Effector memory CD4-positive, alpha-beta T cell (primary cell): ENCODE measurements at regions not wholly inside any gene's neighbourhood (a gene's known extent, or its start where the extent isn't known, plus 50 kb on each side); places are given as distances from the start of the nearest gene placed in this dataset.
"Not testable (repeated sequence)": the region's sequence is repeated elsewhere in the genome, so short reads cannot be mapped to it uniquely, and the experiment has no call there.

Source experiments
- DNase-seq, 3 donors: peaks; one replicate each; pipeline ENCODE4 v3.0.0-alpha.2; 2020
- H3K27ac ChIP-seq: 2 replicates; pipeline ENCODE4 v1.7.0; 2013; ENCODE audit warnings: mild to moderate bottlenecking, low read length, moderate library complexity; ENCODE audit not compliant: insufficient read depth, poor library complexity, severe bottlenecking
- H3K27me3 ChIP-seq: replicated peaks from 2 replicates; pipeline ENCODE4 v1.7.0; 2013; ENCODE audit warnings: mild to moderate bottlenecking, low read length; ENCODE audit not compliant: insufficient read depth, control insufficient read depth, poor library complexity, severe bottlenecking
- H3K36me3 ChIP-seq: 2 replicates; pipeline ENCODE4 v1.7.0; 2013; ENCODE audit warnings: mild to moderate bottlenecking, low read length, moderate library complexity; ENCODE audit not compliant: control insufficient read depth, insufficient read depth
- H3K4me1 ChIP-seq: 2 replicates; pipeline ENCODE4 v1.7.0; 2013; ENCODE audit warnings: low read length, mild to moderate bottlenecking; ENCODE audit not compliant: control insufficient read depth, insufficient read depth, poor library complexity, severe bottlenecking
- H3K4me3 ChIP-seq: 2 replicates; pipeline ENCODE4 v1.7.0; 2013; ENCODE audit warnings: low read length, low read depth, mild to moderate bottlenecking; ENCODE audit not compliant: insufficient read depth, poor library complexity, severe bottlenecking
- H3K9me3 ChIP-seq: 2 replicates; pipeline ENCODE4 v1.7.0; 2013; ENCODE audit warnings: mild to moderate bottlenecking, low read length, moderate library complexity; ENCODE audit not compliant: control insufficient read depth

DNA sequence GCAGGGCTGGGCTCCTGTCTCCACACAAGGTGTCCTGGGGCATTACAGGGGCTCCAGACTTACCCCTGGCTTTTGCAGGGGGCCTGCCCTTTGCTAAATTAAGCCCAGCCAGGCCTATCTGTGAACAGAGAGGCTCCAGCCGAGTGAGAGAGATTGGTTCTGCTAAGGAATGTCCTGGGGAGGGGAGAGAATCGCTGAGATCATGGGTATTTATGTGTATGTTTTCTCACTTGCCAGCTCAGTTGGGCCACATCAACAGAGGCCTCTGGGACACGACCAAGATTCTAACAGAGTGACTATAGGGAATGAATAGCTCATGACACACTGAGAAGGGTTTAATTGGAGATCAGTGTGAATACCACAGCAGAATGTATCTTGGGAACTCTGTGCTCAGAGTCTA is 109.8 kb upstream of the NBPF8 start:
- not testable (repeated sequence) for H3K27ac ChIP-seq, DNase-seq, H3K27me3 ChIP-seq, H3K36me3 ChIP-seq, H3K9me3 ChIP-seq, H3K4me1 ChIP-seq, H3K4me3 ChIP-seq

DNA sequence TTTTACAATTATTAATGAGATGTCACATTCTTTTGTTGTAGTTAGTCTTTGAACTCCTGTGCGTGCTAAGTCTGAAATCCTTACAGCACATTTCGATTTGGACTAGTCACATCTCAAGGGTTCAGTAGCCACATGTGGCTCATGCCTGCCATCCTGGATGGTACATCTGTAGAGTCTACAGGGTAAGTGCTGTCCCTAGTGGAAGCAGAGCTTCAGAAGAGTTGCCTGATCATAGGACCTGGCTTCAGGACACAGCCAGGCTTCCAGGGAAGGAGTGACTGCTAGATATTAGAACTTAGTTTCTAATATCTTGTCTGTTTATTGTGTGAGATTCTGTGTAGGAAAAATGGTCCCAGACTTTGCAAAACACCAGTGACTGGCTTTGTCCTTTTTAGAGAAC is 110.5 kb upstream of the NBPF8 start:
- H3K27ac ChIP-seq, DNase-seq, H3K4me1 ChIP-seq, H3K36me3 ChIP-seq, H3K27me3 ChIP-seq, H3K9me3 ChIP-seq, H3K4me3 ChIP-seq: not testable (repeated sequence)

- not testable (repeated sequence) for H3K9me3 ChIP-seq, DNase-seq, H3K4me3 ChIP-seq, H3K36me3 ChIP-seq, H3K27ac ChIP-seq, H3K4me1 ChIP-seq, H3K27me3 ChIP-seq
Observed at GRCh38 chr1:120299433-120300057, 115.3 kb upstream of the NBPF8 start.

DNA sequence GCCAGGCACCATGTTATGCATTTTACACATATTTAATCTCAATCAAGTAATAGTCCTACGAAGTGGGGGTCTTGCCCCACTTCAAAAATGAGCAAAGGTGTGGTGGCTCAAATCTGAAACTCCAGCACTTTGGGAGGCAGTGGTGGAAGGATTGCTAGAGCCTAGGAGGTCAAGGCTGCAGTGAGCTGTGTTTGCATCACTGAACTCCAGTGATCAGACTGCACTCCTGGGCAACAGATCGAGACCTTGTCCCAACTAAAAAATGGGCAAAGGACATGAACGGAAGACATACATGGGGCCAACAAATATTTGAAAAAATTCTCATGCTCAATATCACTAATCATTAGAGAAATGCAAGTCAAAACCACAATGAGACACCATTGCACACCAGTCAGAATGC is 116.3 kb upstream of the NBPF8 start:
- not testable (repeated sequence) for H3K4me3 ChIP-seq, H3K9me3 ChIP-seq, H3K4me1 ChIP-seq, H3K36me3 ChIP-seq, H3K27me3 ChIP-seq, H3K27ac ChIP-seq, DNase-seq

DNA sequence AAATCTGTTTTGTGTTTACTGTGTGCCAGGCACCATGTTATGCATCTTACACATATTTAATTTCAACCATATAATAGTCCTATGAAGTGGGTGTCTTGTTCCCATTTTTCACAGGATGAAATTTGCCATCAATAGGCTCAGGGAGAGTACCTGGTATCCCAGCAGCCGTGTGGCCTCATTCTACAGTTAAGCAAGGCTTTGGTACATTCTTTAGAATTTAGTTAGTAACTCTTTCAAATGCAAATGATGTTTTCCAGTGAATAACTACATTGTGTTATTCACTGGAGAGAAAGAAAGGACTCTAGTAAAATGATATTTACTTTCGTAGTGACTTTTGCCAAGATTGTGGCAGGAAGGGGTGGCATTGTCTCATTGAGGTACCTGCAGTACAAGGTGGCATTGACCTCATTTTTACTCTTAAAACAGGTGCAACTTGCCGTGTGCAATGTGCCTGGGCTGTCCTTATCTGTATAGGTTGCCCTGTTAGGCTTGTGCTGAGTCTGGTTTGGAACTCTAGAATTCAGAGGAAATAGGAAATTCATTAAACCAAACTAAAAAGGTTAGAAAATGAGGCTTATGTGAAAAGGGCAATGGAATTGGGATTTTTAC is 117.4 kb upstream of the NBPF8 start:
- not testable (repeated sequence) for H3K4me3 ChIP-seq, H3K4me1 ChIP-seq, H3K36me3 ChIP-seq, DNase-seq, H3K27me3 ChIP-seq, H3K27ac ChIP-seq, H3K9me3 ChIP-seq

GRCh38 chr1:120290105-120290504 is 113.8 kb upstream of the SEC22B start:
- H3K27ac ChIP-seq, H3K9me3 ChIP-seq, H3K4me1 ChIP-seq, DNase-seq, H3K36me3 ChIP-seq, H3K4me3 ChIP-seq, H3K27me3 ChIP-seq: not testable (repeated sequence)

DNA sequence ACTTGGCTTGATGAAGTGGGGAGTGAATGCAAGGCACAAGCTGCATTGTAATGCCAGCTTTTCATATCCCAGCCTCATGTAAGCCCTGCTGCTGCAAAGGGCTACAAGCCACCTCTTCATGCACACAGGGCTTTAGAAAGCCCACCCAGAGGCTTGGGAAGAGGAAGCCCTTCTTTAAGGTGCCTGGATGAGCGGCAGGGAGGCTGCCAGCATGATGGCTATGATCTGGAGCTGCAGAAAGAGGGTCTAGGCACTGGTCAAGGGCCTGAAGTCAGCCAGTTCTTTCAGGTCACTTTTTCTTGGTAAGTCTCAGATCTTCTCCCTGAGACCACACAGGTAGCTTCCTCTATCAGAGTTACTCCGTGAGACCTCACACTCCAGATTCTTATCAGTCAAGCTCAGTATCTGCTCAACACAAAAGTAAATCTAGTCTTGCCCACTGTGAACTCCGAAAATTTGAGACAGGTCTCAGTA is 113.3 kb upstream of the SEC22B start:
- DNase-seq, H3K36me3 ChIP-seq, H3K27me3 ChIP-seq, H3K4me1 ChIP-seq, H3K9me3 ChIP-seq, H3K4me3 ChIP-seq, H3K27ac ChIP-seq: not testable (repeated sequence)

DNA sequence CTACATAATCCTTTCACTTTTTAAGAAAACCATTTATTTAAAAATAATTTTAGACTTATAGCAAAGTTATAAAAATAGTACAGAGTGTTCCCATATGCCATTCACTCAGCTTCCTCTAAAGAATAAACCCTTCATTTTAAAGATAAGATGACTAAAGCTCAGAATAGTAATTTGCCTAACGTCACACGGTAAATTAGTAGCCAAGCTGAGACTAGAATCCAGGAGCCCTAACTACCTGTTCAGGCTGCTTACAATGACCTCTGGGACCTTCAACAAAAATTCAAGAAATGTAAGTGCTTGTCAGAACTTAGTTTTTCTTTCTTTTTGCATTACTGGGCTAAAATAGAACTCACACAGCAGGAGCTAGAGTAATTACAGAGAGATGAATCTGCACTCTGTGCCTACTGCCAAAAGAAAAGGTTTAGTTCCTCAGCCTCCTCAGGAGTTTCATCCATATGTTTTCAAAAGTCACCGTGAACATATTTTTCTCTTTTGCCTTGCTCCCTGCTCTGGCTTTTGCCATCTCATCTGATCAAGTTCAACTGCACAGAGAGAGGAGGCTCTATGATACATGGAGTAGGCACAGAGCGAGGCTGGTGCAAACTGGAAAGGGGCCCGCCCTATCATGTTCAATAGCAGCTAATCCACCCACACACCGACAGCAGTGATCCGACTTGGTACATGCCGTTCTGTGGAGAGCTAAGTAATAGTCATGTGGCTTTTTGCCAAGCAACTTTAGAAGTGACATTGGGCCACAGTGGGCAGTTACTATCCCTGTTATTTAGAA is 112.7 kb upstream of the SEC22B start:
- not testable (repeated sequence) for H3K9me3 ChIP-seq, DNase-seq, H3K27ac ChIP-seq, H3K36me3 ChIP-seq, H3K27me3 ChIP-seq, H3K4me3 ChIP-seq, H3K4me1 ChIP-seq

DNA sequence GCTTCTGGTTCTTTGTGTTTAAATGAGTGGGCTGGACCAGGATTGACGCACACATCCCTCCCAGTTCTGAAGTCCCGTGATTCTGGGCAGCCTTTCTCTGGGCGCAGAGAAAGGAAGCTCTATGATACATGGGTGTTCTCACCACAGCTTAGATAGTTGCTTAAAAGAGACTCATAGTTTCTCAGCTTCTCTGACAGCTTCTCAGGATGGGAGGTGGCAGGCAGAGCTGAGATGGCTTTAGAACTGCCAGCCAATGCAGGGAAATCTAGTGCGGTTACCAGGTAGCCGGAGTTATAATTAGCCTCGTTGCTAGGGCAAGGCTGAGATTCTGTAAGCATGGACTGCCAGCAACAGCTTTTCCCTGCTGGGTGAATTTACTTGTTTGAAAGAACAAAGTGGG is 111.8 kb upstream of the SEC22B start:
- H3K9me3 ChIP-seq, H3K27ac ChIP-seq: not testable (repeated sequence)

GRCh38 chr1:120282744-120283464 is 106.6 kb upstream of the SEC22B start:
- not testable (repeated sequence) for H3K9me3 ChIP-seq, DNase-seq, H3K27me3 ChIP-seq, H3K4me3 ChIP-seq, H3K4me1 ChIP-seq, H3K27ac ChIP-seq, H3K36me3 ChIP-seq

More for the DNA sequence above, 111.8 kb upstream of the SEC22B start:
- H3K27me3 ChIP-seq, H3K4me3 ChIP-seq, H3K36me3 ChIP-seq, DNase-seq, H3K4me1 ChIP-seq: not testable (repeated sequence)
